Trophoblast cell (in vitro differentiated cells and primary cell): ENCODE measurements at regions not wholly inside any gene's neighbourhood (a gene's known extent, or its start where the extent isn't known, plus 50 kb on each side); places are given as distances from the start of the nearest gene placed in this dataset.

Experiments
- DNase-seq, 2 donors: peaks; one replicate each; pipeline ENCODE4 v3.0.0-alpha.2; 2016
- H2AFZ ChIP-seq: 2 replicates; pipeline ENCODE4 v1.6.1; 2013; ENCODE audit warnings: low read length, moderate library complexity, mild to moderate bottlenecking; ENCODE audit not compliant: insufficient read depth, poor library complexity
- H2AK5ac ChIP-seq: 2 replicates; pipeline ENCODE4 v1.6.1; 2013; ENCODE audit warnings: mild to moderate bottlenecking, low read length
- H2BK120ac ChIP-seq: 2 replicates; pipeline ENCODE4 v1.6.1; 2013; ENCODE audit warnings: low read length, mild to moderate bottlenecking, moderate library complexity; ENCODE audit not compliant: insufficient read depth, poor library complexity
- H2BK12ac ChIP-seq: 2 replicates; pipeline ENCODE4 v1.6.1; 2013; ENCODE audit warnings: mild to moderate bottlenecking, low read length, moderate library complexity
- H2BK5ac ChIP-seq: 2 replicates; pipeline ENCODE4 v1.6.1; 2013; ENCODE audit warnings: low read length, low read depth, moderate library complexity, mild to moderate bottlenecking; ENCODE audit not compliant: poor library complexity
- H3K14ac ChIP-seq: 2 replicates; pipeline ENCODE4 v1.6.1; 2013; ENCODE audit warnings: mild to moderate bottlenecking, low read length
- H3K18ac ChIP-seq: 2 replicates; pipeline ENCODE4 v1.6.1; 2013; ENCODE audit warnings: mild to moderate bottlenecking, low read length
- H3K23ac ChIP-seq: 2 replicates; pipeline ENCODE4 v1.6.1; 2013; ENCODE audit warnings: low read length
- H3K27ac ChIP-seq: 2 replicates; pipeline ENCODE4 v1.5.1; 2013; ENCODE audit warnings: low read depth, mild to moderate bottlenecking, inconsistent platforms, low read length, moderate library complexity
- H3K27me3 ChIP-seq: 2 replicates; pipeline ENCODE4 v1.6.1; 2013; ENCODE audit warnings: inconsistent platforms, mild to moderate bottlenecking, low read length, moderate library complexity; ENCODE audit not compliant: insufficient read depth
- H3K36me3 ChIP-seq, 2 experiments: 1 replicate in 1 of 2; 2 replicates in 1 of 2; pipeline ENCODE4 v1.6.1; 2013; ENCODE audit warnings: low read length in 2 of 2, mild to moderate bottlenecking in 2 of 2, moderate library complexity in 1 of 2; ENCODE audit not compliant: insufficient read depth in 2 of 2, control insufficient read depth in 1 of 2
- H3K4ac ChIP-seq: 2 replicates; pipeline ENCODE4 v1.6.1; 2013; ENCODE audit warnings: low read depth, mild to moderate bottlenecking, low read length, moderate library complexity
- H3K4me1 ChIP-seq, 2 experiments: 1 replicate in 1 of 2; 2 replicates in 1 of 2; pipeline ENCODE4 v1.6.1; 2013; ENCODE audit warnings: low read length in 2 of 2, mild to moderate bottlenecking in 2 of 2, moderate library complexity in 1 of 2; ENCODE audit not compliant: insufficient read depth in 2 of 2, control insufficient read depth in 1 of 2
- H3K4me2 ChIP-seq: 2 replicates; pipeline ENCODE4 v1.6.1; 2013; ENCODE audit warnings: inconsistent platforms, mild to moderate bottlenecking, low read length, moderate library complexity
- H3K4me3 ChIP-seq: 2 replicates; pipeline ENCODE4 v1.5.1; 2013; ENCODE audit warnings: mild to moderate bottlenecking, low read depth, low read length, inconsistent platforms
- H3K79me1 ChIP-seq: one replicate; pipeline ENCODE4 v1.6.1; 2013; ENCODE audit warnings: low read length
- H3K79me2 ChIP-seq: 2 replicates; pipeline ENCODE4 v1.6.1; 2013; ENCODE audit warnings: low read length, mild to moderate bottlenecking; ENCODE audit not compliant: control insufficient read depth, insufficient read depth, poor library complexity
- H3K9ac ChIP-seq: 2 replicates; pipeline ENCODE4 v1.6.1; 2013; ENCODE audit warnings: mild to moderate bottlenecking, low read length
- H3K9me3 ChIP-seq: 2 replicates; pipeline ENCODE4 v1.6.1; 2013; ENCODE audit warnings: low read depth, mild to moderate bottlenecking, control low read depth, inconsistent platforms, low read length; ENCODE audit not compliant: insufficient read depth
- H4K12ac ChIP-seq: 2 replicates; pipeline ENCODE4 v1.6.1; 2013; ENCODE audit warnings: low read depth, mild to moderate bottlenecking, low read length, moderate library complexity
- H4K8ac ChIP-seq: 2 replicates; pipeline ENCODE4 v1.6.1; 2013; ENCODE audit warnings: low read depth, mild to moderate bottlenecking, low read length, moderate library complexity
- H4K91ac ChIP-seq: one replicate; pipeline ENCODE4 v1.6.1; 2013; ENCODE audit warnings: low read depth, mild to moderate bottlenecking, low read length, moderate library complexity
- WGBS: extraction: QIAGEN DNeasy Blood & Tissue Kit; methylation state at CpG from one replicate; pipeline ENCODE4 v1.1.7; 2013; ENCODE audit warnings: missing lambda C conversion rate; ENCODE audit not compliant: insufficient read length, insufficient coverage; ENCODE audit errors: extremely low coverage; 5-methylcytosine and 5-hydroxymethylcytosine counted together

GRCh38 chr11:22431106-22431505, 92.9 kb downstream of the SLC17A6 start:
- Histone ChIP-seq H3K27ac (no peak overlapping the region), H2AK5ac (no peak overlapping the region), H3K18ac (no peak overlapping the region), H2AFZ (peak overlapping the region; percentile 9), H2BK5ac (no peak overlapping the region), H4K91ac (no peak overlapping the region), H3K79me1 (no peaks in the 10 kb centered on the region), H4K12ac (no peak overlapping the region), H2BK120ac (no peak overlapping the region), H3K9me3 (no peaks in the 10 kb centered on the region), H3K4me3 (no peak overlapping the region), H3K23ac (no peak overlapping the region), H4K8ac (no peak overlapping the region), H3K9ac (no peak overlapping the region), H3K36me3 (no peaks in the 10 kb centered on the region), H2BK12ac (no peak overlapping the region), H3K4me2 (no peak overlapping the region), H3K14ac (no peak overlapping the region), H3K79me2 (no peaks in the 10 kb centered on the region), H3K4me1 (no peaks in the 10 kb centered on the region), H3K4ac (no peak overlapping the region), H3K27me3 (no peaks in the 10 kb centered on the region)
- DNase-seq: no peak
- WGBS: no CpG with 5 or more reads among the region's 3 CpGs

- no peak overlapping the region for H2AK5ac ChIP-seq
- no peaks in the 10 kb centered on the region for H3K4me1 ChIP-seq
- H3K4ac ChIP-seq: no peak overlapping the region
- H2BK5ac ChIP-seq: no peak overlapping the region
- no peak overlapping the region for H4K8ac ChIP-seq
- H3K79me2 ChIP-seq: no peaks in the 10 kb centered on the region
- no peak overlapping the region for H3K4me2 ChIP-seq
- H3K23ac ChIP-seq: no peak overlapping the region
- no peaks in the 10 kb centered on the region for H3K27me3 ChIP-seq
- no peaks in the 10 kb centered on the region for H3K9me3 ChIP-seq
- WGBS: no CpG with 5 or more reads among the region's 3 CpGs
- H3K27ac ChIP-seq: no peak overlapping the region
- no peak overlapping the region for H2AFZ ChIP-seq
- H3K79me1 ChIP-seq: no peaks in the 10 kb centered on the region
- H2BK120ac ChIP-seq: no peak overlapping the region
- no peak overlapping the region for H2BK12ac ChIP-seq
- H3K9ac ChIP-seq: no peak overlapping the region
- H3K36me3 ChIP-seq: no peaks in the 10 kb centered on the region
- H3K4me3 ChIP-seq: no peak overlapping the region
- no peak overlapping the region for H4K12ac ChIP-seq
- no peak overlapping the region for H3K18ac ChIP-seq
- DNase-seq: no peak
- no peak overlapping the region for H4K91ac ChIP-seq
- H3K14ac ChIP-seq: no peak overlapping the region
These were observed 92.5 kb downstream of the SLC17A6 start for GRCh38 chr11:22430639-22431038.

- H3K14ac ChIP-seq: no peak overlapping the region
- no peaks in the 10 kb centered on the region for H3K27me3 ChIP-seq
- no peak overlapping the region for H3K4me3 ChIP-seq
- H2AFZ ChIP-seq: no peak overlapping the region
- H3K23ac ChIP-seq: no peak overlapping the region
- DNase-seq: no peak
- no peaks in the 10 kb centered on the region for H3K79me2 ChIP-seq
- H3K4me2 ChIP-seq: no peak overlapping the region
- no peak overlapping the region for H4K91ac ChIP-seq
- H2BK5ac ChIP-seq: no peak overlapping the region
- no peaks in the 10 kb centered on the region for H3K79me1 ChIP-seq
- no peak overlapping the region for H4K8ac ChIP-seq
- no peak overlapping the region for H2BK120ac ChIP-seq
- H3K4me1 ChIP-seq: no peaks in the 10 kb centered on the region
- H3K9ac ChIP-seq: no peak overlapping the region
- no peak overlapping the region for H2BK12ac ChIP-seq
- no peak overlapping the region for H2AK5ac ChIP-seq
- no peaks in the 10 kb centered on the region for H3K9me3 ChIP-seq
- H3K4ac ChIP-seq: no peak overlapping the region
- WGBS: no CpG with 5 or more reads among the region's 3 CpGs
- H3K36me3 ChIP-seq: no peaks in the 10 kb centered on the region
- H3K27ac ChIP-seq: no peak overlapping the region
- H4K12ac ChIP-seq: no peak overlapping the region
- no peak overlapping the region for H3K18ac ChIP-seq
These were observed 92.0 kb downstream of the SLC17A6 start for GRCh38 chr11:22430141-22430541.
